ENCODE measurements at regions not wholly inside any gene's neighbourhood (a gene's known extent, or its start where the extent isn't known, plus 50 kb on each side); places are given as distances from the start of the nearest gene placed in this dataset.
"Not testable (repeated sequence)": the region's sequence is repeated elsewhere in the genome, so short reads cannot be mapped to it uniquely, and the experiment has no call there.

DNA sequence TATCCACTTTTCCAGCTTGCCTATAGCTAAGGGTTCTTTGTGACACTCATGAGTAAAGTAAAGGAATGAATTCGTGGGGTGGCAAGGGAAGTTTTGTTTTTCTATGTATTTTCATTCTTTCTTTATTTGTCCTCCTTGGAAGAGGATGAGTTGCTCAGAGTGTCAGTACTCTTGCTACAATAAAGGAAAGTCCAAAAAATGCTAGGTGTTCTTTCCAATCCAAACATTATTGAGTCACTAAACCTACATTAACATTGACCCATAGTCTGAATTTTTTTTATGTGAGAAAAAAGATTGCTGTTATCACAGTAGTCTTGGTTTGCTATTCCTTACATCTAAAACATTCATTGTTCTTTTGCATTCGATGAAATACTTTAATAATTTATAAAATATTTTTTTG lies 959.9 kb upstream of the ADGRL4 start:
- DNase-seq (ENCODE audit: low read depth in 2 of 2): no peak

DNA sequence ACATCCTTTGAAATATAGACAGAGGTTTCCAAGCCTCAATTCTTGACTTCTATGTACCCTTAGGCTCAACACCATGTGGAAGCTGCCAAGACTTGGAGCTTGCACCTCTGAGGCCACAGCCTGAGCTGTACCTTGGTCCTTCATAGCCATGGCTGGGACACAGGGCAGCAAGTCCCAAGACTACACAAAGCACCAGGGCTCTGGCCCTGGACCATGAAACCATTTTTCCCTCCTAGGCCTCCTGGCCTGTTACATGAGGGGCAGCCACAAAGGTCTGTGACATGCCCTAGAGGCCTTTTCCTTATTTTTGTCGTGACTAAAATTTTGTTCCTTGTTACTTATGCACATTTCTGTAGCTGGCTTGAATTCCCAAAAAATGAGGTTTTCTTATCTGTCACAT lies 953.1 kb upstream of the ADGRL4 start:
- no peak for DNase-seq (ENCODE audit: low read depth in 2 of 2)

DNA sequence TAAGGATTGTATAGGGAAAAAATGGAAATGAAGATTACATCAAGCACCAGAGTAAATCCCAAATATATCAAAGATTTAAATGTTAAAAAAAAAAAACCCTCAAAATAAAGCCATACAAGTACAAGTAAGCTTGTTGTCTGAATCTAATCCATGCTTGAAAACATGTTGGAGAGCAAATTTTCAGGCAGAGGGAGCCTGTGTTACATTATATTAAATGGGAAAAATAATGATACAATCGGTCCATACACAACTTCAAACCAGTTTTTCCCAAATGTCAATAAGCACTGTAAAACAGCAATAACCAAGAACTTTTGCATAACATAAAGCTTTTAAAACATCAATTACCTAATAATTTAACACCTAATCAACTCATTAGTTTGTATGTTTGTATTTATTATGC lies 949.4 kb upstream of the ADGRL4 start:
- no peak for DNase-seq (ENCODE audit: low read depth in 2 of 2)

DNA sequence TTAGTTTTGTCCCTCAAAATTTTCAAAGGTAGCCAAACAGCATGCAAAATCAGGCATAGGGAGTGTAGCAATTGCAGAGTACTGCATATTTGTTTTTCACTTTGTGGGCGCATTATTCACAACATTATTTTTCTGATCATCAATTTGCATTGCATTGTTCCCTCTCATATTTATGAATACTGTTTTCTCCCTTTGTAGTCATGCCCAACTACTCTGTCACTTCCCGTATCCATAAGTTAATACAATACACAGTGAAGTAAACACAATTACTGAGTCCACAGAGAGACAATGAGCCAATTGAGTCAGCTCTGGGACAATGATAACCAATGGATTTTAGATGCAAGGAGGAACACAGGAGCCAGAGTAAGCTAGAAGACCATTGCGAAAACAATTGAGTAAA lies 944.0 kb upstream of the ADGRL4 start:
- DNase-seq (ENCODE audit: low read depth in 2 of 2): no peak

GRCh38 chr1:79945391-79945790 lies 938.9 kb upstream of the ADGRL4 start:
- DNase-seq (ENCODE audit: low read depth in 2 of 2): no peak

- DNase-seq (ENCODE audit: low read depth in 2 of 2): no peak
Observed at GRCh38 chr1:79929356-79929755, 922.8 kb upstream of the ADGRL4 start.

- DNase-seq (ENCODE audit: low read depth in 2 of 2): no peak
Observed at GRCh38 chr1:79928901-79929300, 922.4 kb upstream of the ADGRL4 start.

DNA sequence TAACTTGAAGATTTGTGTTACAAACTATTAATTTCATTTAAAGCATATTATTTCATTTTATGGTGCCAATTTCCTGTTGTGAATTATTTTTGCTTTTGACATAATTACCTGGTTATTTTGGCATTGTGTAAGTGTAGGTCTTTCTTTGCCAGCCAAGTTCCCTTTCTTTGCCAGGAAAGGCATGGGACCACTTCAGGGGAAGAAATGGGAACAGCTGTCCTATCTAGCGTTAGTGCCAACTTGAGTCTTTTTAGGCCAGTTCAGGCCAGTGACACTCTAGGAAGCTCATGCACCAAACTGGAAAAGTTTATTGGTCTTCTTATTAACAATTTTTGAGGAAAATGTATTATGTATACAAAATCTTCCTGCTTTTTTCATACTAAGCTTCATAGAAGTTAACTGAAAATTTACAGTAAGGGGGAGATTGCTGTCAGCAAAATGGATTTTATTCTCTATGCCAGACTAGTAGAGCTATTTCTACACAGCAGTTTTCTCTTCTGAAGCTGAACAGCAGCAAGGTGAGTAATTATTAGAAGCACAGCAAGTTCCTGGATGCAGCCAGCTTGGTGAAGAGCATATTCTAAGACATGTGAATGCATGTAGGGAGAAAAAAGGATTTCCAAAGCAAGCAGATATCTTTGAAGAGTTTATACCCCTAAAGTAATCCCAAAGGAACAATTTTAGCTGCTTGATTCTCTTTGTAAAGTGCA lies 914.6 kb upstream of the ADGRL4 start:
- no peak for DNase-seq (ENCODE audit: low read depth in 2 of 2)

- DNase-seq (ENCODE audit: low read depth in 2 of 2): no peak
Observed at GRCh38 chr1:79914896-79915295, 908.4 kb upstream of the ADGRL4 start.

DNA sequence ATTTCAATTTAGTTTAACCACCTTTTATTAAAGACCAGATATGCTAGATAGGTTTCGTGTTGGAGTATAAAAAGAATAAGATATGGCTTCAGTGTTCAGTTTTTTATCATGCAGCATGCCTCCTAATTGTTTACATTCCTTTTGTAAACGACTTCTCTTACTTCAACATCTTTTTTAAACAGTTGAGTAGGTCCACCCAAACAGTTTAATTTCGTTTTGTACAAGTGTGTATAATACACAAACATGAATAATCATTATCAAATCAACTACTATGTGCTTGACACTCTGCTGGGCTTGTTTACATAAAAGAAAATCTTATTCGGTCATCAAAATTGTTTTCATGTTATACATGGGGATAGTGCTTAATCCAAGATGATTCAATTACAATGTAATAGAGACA lies 906.3 kb upstream of the ADGRL4 start:
- no peak for DNase-seq (ENCODE audit: low read depth in 2 of 2)

DNA sequence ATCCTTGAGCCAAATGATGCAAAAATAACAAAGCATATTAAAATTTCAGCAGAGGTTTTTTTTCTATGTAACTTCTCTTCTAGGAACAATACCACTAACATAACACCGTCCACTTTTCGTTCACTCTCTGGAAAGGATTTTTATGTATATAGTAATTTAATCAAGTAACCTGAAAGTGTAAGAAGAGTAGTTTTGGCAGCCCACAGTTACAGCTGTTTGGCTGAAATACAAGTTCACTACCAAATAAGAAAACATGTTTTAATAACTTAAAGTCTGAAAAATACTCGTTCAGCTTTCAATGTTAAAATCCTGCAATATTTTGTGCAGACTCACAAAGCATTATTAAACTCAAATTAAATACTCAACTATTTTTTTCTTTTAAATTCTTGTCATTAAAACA lies 896.8 kb upstream of the ADGRL4 start:
- DNase-seq (ENCODE audit: low read depth in 2 of 2): no peak

- DNase-seq (ENCODE audit: low read depth in 2 of 2): no peak
Observed at GRCh38 chr1:79902418-79902817, 895.9 kb upstream of the ADGRL4 start.

DNA sequence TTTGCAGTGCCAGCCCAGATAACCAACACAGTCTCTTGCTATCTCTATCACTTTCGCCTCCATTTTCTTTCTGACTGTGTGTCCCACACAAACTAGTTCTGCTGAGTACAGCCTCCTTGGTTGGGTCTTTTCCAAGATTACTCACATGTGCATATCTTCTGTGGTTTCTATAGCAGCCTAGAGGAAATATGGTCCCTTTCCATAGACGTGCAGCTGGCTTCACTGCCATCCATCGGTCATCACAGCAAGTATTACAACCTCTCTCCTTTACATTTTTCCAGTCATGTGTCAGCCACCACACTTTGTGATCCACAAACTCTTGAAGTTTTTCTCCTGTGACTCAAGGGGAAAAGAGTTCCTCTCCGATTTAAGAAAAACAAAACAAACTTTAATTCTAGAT lies 893.4 kb upstream of the ADGRL4 start:
- no peak for DNase-seq (ENCODE audit: low read depth in 2 of 2)

DNA sequence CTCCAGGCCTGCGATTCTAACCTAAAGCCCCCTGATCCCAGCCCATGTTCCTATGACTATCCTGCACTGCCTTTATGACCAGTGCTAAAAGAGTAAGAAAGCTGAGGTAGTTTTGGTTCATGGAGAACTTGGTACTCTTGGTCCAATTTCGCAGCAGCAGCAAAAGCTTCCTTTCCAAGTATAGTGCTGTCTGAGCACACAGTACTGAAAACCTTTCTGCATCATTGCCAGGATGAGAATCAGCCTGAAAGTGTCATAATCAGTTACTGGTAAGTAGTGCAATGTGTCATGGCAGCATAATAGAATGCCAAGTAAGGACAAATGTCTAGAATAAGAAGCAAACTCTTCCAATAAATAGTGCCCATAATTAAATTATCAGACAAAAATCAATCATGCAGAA lies 889.6 kb upstream of the ADGRL4 start:
- no peak for DNase-seq (ENCODE audit: low read depth in 2 of 2)

DNA sequence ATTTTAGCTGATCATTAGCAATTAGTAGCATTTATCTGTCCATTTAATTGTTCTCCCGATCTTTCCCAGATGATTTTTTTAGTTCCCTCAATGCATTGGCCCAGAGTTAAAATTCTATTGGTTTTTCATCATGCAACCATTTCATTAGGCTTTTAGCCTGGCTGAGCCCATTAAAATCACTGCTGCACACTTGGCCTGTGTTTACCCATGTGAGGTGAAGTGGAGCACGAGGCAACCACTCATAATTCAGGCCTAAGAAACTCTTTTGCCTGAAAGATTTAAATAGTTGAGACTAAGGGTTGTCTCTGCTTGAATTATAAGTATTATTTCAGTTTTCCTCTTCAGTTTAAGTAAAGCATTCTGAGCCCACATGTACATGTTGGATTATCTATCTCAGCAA lies 889.0 kb upstream of the ADGRL4 start:
- no peak for DNase-seq (ENCODE audit: low read depth in 2 of 2)

DNA sequence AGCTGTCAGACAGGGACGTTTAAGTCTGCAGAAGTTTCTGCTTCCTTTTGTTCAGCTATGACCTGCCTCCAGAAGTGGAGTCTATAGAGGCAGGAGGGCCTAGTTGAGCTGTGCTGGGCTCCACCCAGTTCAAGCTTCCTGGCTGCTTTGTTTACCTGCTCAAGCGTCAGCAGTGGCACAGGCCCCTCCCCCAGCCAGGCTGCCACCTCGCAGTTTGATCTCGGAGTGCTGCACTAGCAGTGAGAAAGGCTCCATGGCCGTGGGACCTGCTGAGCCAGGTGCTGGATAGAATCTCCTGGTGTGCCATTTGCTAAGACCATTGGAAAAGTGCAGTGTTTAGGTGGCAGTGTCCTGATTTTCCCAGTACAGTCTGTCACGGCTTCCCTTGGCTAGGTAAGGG lies 887.6 kb upstream of the ADGRL4 start:
- DNase-seq (ENCODE audit: low read depth in 2 of 2): not testable (repeated sequence)

GRCh38 chr1:79887059-79887458 lies 880.5 kb upstream of the ADGRL4 start:
- no peak for DNase-seq (ENCODE audit: low read depth in 2 of 2)

DNA sequence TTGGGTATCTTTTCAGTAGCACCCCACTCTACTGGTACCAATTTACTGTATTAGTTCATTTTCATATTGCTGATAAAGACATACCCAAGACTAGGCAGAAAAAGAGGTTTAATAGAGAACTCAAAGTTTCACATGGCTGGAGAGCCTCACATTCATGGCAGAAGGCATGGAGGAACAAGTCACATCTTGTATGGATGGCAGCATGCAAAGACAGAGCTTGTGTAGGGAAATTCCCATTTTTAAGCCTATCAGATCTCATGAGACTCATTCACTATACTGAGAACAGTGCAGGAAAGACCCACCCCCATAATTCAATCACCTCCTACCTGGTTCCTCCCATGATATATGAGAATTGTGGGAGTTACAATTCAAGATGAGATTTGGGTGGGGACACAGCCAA lies 878.6 kb upstream of the ADGRL4 start:
- DNase-seq (ENCODE audit: low read depth in 2 of 2): no peak

- DNase-seq (ENCODE audit: low read depth in 2 of 2): no peak
Observed at GRCh38 chr1:79877086-79877485, 870.6 kb upstream of the ADGRL4 start.

DNA sequence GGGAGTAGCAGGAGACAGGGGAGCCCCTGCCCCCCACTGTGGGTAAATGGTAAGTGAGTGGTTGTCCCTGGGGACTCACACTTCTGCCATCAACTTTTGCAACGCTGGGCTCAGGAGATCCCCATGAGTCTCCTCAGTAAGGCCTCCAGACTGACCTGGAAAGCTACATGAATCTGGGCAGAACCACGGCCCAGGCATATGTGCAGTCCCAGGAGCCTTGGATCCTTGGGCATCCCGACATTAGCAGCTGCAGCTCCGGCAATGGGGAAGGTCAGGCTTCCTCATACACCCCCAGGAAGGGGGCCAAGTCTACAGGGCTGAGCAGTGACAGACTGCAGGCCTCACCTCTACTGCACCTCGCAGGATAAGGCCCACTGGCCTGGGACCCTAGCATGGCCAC lies 868.7 kb upstream of the ADGRL4 start:
- DNase-seq (ENCODE audit: low read depth in 2 of 2): no peak

DNA sequence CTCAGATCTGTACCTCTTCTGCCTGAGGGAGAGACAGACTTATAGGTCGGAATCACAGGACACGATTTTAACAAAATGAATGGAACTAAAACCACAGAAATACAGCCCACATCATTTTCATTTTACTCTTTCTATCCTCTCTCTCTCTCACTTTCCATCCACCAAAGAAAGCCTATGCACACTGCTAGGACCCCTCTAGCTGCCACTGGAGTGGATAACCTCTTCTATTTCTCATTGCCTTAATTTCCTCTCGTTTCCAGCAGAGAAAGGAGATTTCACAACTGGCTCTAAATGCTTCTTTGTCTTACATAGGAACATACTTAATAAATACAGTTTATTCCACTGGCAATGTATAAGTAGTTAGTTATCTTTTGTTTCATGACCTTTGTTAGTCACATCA lies 867.8 kb upstream of the ADGRL4 start:
- DNase-seq (ENCODE audit: low read depth in 2 of 2): no peak

DNA sequence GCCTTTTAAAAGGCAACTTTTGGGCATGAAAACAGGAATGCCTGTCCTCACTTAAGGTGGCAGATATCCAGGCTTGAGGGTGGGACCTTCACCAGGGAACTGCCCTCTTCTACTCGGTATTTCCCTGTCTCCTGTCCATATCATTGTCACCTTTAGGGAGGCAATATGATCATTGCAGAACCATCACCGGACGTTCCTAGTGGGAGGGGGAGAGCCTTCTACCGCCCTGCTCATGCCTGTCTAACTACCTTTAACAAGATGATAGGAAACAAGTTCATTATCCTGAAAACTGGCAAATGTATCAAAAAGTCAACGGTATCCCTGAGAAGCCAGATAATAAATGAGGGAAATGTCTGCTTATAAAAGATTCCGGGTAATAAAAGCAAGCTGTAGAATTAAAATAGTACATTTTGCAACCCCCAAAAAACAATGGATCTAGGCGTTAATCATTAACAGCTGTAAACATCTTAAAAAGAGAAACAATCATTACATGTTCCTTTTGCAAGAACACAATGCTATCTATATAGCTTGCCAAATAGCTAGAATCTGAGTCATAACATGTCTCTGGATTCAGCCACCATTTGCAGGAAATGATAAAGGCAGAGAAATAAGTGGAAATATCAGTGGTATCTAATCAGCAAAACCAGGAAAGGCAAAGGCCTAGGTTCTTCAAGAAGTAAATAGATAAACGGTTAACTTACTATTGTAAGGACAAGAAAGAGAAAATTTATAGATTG lies 852.9 kb upstream of the ADGRL4 start:
- DNase-seq (ENCODE audit: low read depth in 2 of 2): no peak

GRCh38 chr1:79852004-79852403 lies 845.5 kb upstream of the ADGRL4 start:
- DNase-seq (ENCODE audit: low read depth in 2 of 2): no peak

DNA sequence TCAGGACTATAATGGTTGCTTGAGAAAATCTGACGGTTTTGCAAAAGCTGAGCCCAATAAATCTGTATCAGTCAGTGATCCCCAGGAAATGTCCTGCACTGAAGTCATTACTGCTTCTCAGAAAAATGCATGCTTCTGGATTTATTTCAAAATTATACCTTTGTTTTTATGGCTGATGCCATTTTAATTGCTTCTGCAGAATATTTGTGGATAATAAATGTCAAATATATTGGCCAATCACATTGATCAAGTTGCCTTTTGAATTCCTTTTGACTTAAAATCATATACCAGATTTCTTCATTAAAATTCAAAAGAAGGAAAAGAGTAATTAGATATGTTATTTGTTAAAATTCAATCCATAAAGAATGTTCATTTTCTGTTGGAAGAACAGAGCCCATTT lies 842.9 kb upstream of the ADGRL4 start:
- DNase-seq (ENCODE audit: low read depth in 2 of 2): no peak

Data from stimulated activated CD4-positive, alpha-beta T cell treated with anti-CD3 and anti-CD28 coated beads, Interleukin-12 subunit alpha, Interleukin-12 subunit beta, amount 100 ng/mL, for 24 hours (primary cell).